ENCODE measurements at regions not wholly inside any gene's neighbourhood (a gene's known extent, or its start where the extent isn't known, plus 50 kb on each side); places are given as distances from the start of the nearest gene placed in this dataset.

DNA sequence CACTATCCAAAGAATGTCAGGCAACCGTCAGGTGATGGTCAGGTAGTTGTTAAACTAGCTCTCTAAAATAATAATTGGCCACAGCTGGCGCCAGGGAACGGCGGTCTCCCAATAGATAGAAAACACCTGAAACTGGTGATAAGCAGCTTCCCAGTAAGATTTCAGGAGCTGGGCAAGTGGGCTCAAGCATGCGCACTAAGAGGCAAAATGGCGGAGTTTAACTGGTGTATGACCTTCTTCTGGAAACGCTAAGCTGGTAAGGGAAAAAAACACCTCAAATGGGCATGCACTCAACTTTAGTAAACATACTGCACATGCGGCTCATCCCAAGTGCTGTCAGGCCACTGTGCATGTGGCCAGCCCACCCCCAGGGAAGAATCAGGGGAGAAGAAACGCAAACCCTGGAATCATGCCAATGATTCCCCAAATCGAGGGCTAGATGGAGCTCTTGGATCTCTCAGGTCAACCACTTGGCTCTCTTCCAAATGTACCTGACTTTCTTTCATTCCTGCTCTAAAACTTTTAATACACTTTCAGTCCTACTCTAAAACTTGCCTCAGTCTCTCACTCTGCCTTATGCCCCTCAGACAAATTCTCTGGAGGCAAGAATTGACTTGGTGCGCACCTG lies 195.0 kb downstream of the ZNF621 start (continued):
- peak; percentile 49 to 67; a peak in 3 of 4 replicates for TF ChIP-seq RAD21 (CRISPR knock-in tag; conservative IDR thresholded peaks at IDR 0.05 in 1 of 2, IDR thresholded peaks at IDR 0.05 in 1 of 2)
- no peak for TF ChIP-seq HDAC2 (IDR thresholded peaks at IDR 0.05)
- 0 out of 2 replicates have a peak, but pooled peaks have one; percentile 11 for TF ChIP-seq ZEB2 (IDR thresholded peaks at IDR 0.05)

- Histone ChIP-seq H3K4me1 (replicated peaks in 1 of 2; ENCODE audit: control insufficient read depth in 2 of 2, insufficient read depth in 2 of 2, low read length in 2 of 2) (no peaks in the 10 kb centered on the region), H3K4me3 (no peak overlapping the region), H3K79me2 (ENCODE audit: control insufficient read depth, insufficient read depth, low read length) (no peaks in the 10 kb centered on the region), H2AFZ (ENCODE audit: low read depth, low read length) (no peak overlapping the region), H3K27me3 (ENCODE audit: control insufficient read depth in 2 of 2, insufficient read depth in 2 of 2, low read length in 2 of 2) (peaks cover 0 to 5% of the 10 kb centered on the region in 2 experiments; a peak in 1 of 5 replicates), H3K9me3 (replicated peaks; ENCODE audit: control insufficient read depth, insufficient read depth, low read depth, low read length) (no peaks in the 10 kb centered on the region), H3K36me3 (ENCODE audit: control insufficient read depth, insufficient read depth, low read length) (no peaks in the 10 kb centered on the region), H3K9ac (ENCODE audit: insufficient read depth in 1 of 2, low read depth in 2 of 2, low read length in 2 of 2) (no peak overlapping the region), H4K20me1 (replicated peaks; ENCODE audit: control insufficient read depth, insufficient read depth, low read length) (no peaks in the 10 kb centered on the region), H3K27ac (ENCODE audit: extremely low read depth, low read depth, low read length) (no peak overlapping the region), H3K4me2 (ENCODE audit: insufficient read depth, low read length) (no peak overlapping the region), H3K9me1 (ENCODE audit: control insufficient read depth, insufficient read depth, low read length) (no peaks in the 10 kb centered on the region)
- FAIRE-seq (no peak), DNase-seq (ENCODE audit: extremely low read depth in 1 of 4, low spot score in 3 of 4) (no peak), ATAC-seq (no peak)
- intact Hi-C loops (cut with micrococcal nuclease) (loop anchor here (10.0 kb wide), 1 partner anchor 1154 kb away; no protein-coding TSS in a partner anchor), in situ Hi-C loops (cut with MboI) (no loop called here)
- ChIA-PET POLR2A (interaction anchor here (0.6 to 1.5 kb wide), 7 partner anchors 17 to 504 kb away, joined by 3 to 4 read pairs (median 3); partner anchors contain the start of gene CTNNB1), CTCF (ENCODE audit: low intra/inter-chr PET ratio) (interaction anchor here (0.6 to 0.7 kb wide), 2 partner anchors 374 to 1518 kb away, joined by 3 read pairs; no protein-coding TSS in a partner anchor)
- no TSS peak for BruUV-seq (replicated peaks)
- TF ChIP-seq ZNF318 (IDR thresholded peaks at IDR 0.05; ENCODE audit: borderline replicate concordance in 1 of 2, low read depth in 1 of 2) = no peak
- TF ChIP-seq BRD4 (IDR thresholded peaks at IDR 0.05) = no peak
- TF ChIP-seq CBX2 (IDR thresholded peaks at IDR 0.05; ENCODE audit: insufficient read depth, low read length, poor library complexity, severe bottlenecking) = no peak
- no peak for TF ChIP-seq HLTF (IDR thresholded peaks at IDR 0.05)
- TF ChIP-seq SIN3A (IDR thresholded peaks at IDR 0.05; ENCODE audit: borderline replicate concordance in 2 of 2, control insufficient read depth in 1 of 2, low read depth in 2 of 2, low read length in 2 of 2) = no peak
- 3% methylated on average over 4 of the region's 4 CpGs for WGBS (ENCODE audit: insufficient coverage, low coverage, missing lambda C conversion rate)
Measured at GRCh38 chr3:40720341-40720740, 195.6 kb downstream of the ZNF621 start.
